KG1 (cell line): ENCODE measurements at regions not wholly inside any gene's neighbourhood (a gene's known extent, or its start where the extent isn't known, plus 50 kb on each side); places are given as distances from the start of the nearest gene placed in this dataset.

Experiments
- DNase-seq: peaks from one replicate; lab custom pipeline; 2025; lab: John Stamatoyannopoulos, UW

DNA sequence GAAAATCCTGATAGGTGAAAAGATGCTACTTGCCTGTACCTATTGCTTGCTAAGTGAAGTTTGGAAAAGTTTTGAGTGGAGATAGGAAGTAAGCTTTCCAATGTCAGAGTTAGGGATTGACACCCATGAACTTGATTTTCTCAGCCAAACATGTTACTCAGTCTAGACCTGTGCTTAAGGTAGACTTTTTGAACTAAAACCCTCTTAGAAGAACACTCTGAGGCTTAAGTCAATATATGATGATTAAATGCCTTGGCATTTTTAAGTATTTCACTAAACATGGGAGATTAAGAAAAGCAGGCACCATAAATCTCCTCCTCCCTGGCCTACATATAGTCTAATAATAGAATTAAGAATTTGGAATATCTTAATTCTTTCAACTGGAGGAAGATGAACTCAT, 785.6 kb upstream of the SOX9 start:
- DNase-seq = no peak

DNA sequence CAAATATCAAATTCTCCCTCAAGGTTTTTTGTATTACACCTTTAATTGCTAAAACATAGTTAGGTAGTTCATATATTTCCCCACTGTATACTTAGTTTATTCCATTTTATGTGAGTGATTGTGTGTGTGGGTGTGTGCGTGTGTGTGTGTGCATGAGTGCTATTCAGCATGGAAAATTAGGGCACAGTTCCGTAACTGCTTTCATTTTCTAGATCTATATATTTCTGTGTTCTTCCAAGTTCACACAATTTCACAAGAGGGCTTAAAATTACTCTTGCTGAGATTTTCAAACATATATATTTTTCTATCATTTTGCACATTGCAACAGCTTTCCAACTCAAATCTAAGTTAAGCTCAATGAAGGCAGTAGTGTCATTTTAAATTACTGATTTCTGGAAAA, 782.9 kb upstream of the SOX9 start:
- DNase-seq = no peak

DNA sequence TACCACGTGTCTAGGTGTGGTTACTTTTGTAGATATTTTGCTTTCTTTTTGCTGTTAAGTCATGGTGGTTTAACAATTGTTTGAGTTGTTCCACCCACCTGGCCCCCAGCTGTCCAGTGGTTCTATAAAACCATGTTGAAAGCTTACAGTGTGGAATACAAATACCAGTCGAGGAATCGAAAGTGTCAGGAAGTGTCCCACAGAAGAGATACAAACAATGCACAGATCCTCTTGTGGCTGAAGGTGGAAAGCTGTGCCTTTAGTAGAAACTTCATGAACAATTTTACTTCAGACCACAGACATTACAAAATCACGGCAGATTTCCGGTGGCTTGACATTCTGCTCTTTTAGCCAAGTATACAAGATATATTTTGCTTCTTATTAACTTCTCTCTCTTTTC, 782.4 kb upstream of the SOX9 start:
- no peak for DNase-seq

DNA sequence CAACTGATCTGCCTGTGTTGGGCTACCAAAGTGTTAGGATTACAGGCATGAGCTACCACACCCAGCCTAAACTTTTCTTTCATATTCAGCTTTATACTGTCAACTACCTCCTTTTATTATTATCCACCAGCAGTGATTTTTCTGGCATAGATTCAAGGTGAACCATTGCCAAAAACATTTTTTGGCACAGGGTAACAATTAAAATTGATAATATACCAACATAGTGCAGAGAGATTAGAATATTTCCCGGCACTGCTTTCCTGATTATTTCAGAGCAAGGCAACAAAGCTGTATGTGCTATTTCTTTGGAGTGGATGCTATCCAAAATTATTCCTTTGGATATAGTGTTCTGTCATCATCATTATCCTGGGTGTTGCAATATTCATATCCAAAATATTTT, 781.6 kb upstream of the SOX9 start:
- no peak for DNase-seq

DNA sequence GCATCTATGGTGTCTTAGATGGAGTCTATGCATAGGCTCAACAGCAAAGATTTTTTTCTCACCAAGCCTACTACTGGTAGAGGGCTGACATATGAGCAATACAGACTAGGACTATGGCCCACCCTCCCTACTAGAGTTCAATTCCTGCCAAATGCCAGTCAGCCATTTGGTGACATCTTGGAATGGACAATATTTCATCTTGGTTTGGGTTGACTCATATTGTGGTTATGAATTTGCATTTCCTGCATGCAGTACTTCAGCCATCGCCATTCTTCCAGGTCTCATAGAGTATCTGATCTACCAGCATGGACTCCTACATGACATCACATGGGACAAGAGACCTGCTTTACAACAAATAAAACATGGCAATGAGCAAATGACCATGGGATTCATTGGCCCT, 778.1 kb upstream of the SOX9 start:
- no peak for DNase-seq

DNA sequence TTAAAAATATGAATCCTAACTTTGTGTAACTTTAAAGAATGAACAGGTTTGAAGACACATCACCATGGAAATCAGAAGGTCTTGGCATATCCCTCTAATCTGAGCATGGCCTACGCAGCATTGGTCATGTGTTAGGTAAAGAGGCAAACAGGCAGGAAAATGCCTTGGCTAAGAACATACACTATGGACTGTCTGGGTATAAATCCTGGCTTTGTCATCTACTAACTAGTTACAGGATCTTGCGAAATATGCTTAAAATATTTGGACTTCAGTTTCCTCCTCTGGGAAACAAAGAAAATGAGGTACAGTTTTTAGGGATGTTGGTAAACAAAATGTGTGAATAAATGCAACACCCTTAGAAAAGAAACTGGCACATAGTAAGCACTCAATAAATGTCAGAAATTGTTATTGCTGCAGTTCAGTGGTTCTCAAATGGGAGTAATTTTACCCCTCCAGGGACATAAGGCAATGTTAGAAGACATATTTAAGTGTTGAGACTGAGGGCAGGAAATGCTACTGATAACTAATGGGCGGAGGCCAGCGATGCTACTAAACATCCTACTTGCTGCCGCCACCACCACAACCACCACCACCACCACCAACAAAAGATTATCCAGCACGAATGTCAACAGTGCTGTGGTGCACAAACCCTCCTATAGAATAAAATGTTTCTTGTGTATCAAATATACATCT, 770.8 kb upstream of the SOX9 start:
- no peak for DNase-seq

DNA sequence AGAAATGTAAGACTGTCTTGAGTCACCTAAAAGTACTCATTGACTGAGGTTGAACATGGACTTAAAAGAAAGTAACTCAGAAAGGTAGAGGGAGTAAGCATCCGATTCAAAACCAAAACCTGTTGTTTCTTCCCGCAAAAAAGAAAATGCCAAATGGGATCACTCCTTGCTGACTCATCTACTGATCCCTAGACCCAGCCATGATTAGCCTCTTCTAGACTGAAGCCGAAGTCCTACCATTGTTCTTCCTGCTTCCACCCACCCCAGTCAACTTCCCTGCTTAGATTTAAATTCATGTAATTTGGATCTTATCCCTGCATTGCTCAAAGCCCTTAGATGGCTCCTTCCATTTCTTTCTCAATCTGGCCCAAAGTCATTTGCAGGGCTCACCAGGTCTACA, 760.5 kb upstream of the SOX9 start:
- DNase-seq = no peak

DNA sequence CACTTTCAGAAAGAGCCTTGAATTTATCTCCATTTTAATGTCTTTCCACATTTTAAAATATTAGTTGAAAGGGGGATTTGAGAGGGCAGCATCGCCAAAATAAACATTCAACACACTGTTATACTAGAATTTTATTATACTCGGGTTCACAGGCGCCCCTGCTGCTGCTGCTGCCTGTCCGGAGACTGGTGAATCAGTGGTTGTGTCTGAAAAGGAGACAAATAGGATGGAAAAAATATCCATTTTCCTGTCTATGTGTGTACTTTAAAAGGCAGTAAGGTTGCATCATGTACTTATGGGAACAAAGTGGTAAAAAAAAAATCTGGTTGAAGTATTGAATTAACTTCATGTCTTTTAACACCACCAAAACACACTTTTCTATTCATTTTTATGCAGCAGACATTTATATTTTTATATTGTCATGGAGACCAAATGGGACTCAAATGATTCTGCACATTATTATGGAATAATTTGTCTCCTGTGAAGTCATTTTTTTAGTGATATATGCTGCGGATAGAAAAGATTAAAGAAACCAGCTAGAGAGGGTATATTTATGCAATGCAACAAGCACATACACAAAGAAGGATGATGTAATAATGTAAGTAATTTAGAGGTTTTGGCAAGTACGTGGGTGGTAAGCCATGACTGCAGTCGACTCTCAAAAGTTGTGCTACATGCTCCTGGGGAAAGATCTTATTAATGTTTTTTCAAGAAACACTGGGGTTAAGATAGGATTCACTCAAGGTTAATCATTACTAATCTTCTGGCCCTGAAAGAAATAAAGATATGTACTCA, 759.0 kb upstream of the SOX9 start:
- no peak for DNase-seq

DNA sequence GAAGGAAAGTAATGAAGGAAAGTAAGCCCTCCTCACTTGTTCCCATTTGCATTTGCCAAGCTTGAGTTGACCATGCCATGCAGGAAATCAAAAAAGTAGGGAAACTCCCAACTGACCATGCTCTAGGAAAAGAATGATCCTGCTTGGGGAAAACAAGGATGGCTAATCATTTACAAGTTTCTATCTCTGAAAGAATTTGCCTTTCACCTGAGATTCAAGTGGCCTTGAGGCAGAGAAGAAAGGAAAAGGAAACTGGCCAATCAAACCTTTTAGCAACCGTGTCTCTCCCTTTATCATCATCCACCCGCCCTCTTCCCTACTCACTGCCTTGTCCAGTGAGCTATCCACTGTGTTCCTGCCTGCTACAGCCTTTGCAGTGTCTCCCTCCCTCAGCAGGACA, 757.2 kb upstream of the SOX9 start:
- no peak for DNase-seq

DNA sequence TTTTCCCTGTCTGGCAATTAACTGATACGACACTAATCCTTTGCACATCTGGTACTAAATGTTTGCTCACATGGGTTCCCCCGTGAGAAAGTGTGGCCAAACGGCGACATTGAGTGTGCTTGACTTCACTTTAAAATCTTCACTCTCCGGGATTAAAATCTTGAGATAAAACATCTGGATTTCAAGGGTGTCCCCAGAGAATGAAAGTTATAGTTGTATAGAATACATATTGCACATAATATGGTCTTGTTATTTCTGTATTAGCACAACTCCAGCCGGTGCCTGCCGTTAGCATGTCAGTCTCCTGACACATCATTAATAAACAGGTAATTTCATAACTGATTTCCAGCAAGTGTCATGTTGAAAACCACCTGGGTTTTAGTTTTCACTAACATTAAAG, 749.0 kb upstream of the SOX9 start:
- DNase-seq = no peak

DNA sequence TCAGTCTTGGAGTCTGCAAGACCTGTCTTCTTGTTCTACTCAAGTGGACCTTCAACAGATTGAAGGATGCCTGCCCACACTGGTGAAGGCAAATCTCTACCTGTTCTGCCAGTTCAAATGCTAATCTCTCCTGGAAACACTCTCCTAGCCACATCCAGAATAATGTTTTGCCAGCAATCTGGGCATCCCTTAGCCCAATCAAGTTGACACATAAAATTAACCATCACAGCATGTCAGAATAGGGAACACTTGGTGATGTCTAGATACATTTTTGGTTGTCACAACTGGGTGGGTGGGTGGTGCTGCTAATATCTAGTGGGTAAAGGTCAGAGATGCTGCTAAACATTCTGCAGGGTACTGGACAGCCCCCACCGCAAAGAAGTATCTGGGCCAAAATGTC, 744.9 kb upstream of the SOX9 start:
- no peak for DNase-seq

DNA sequence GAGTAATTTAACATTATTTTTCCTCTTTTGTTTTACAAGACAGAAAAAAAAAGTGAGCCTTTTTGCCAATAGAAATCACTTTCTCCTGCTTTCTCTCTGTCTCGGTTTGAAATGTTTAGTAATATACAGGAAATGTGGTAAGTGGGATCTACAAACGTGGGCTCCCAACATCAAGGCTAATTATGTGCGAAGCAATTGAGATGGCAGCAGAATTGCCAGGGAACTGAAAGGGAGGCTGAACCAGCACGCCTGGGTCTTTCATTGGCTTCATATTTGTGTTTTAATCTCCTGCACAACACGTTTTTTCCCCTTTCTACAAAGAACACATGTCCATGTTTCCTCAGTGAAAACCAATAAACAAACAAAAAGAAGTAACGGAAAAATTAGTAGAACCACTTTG, 743.9 kb upstream of the SOX9 start:
- no peak for DNase-seq

DNA sequence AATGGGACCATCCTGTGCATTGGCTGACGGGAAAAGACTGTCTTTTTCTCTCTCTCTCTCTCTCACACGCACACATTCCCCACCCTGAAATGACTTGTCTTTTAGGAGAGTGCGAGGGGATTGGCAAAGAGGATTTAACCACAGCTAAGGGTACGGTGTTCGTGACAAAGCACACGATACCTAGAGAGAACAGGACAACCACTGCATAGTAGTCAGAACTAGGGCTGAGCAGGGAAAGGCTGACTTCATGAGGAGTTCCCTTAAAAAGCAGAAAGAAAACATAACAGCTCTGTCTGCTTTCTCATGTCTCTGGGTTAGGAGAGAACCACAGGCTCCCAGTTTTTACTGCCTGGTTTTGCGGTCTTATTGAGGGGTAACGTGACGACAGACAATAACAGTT, 742.8 kb upstream of the SOX9 start:
- no peak for DNase-seq

DNA sequence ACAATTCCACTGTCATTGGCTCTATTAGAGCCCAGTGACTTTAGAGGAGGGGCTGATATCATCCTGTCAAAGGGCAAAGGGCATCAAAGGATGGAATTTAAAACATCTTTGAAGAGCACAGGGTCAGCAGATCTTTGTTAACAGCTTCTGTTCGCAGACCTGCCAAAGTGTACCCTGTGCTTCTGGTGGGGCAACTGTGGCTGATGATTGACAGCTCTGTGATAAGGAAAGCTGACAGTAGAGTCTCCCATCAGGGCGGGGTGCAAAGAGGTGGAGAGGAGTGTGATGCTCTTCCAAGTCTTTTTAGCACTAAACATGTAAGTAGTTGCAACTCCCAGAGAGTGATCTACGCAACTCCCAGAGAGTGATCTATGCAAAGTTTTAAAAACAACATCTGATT, 742.1 kb upstream of the SOX9 start:
- DNase-seq = no peak

DNA sequence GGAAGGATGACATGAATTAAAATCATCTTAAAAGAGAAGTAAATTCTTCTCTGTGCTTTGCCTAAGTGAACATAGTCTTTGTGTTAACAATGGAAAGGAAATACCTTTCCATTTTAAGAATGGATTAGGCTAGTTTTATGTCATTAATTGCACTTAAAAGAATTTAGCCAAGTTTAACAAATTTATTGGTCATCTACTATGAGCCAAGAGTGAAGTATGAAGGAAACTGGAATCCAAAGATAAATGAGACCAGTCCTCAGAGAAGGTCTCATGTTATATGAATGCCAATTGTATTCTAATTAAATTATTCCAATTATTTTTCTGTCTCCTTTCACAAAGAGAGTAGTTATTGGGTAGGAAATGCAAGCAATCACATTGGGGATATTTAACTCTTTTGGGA, 741.3 kb upstream of the SOX9 start:
- DNase-seq = no peak

DNA sequence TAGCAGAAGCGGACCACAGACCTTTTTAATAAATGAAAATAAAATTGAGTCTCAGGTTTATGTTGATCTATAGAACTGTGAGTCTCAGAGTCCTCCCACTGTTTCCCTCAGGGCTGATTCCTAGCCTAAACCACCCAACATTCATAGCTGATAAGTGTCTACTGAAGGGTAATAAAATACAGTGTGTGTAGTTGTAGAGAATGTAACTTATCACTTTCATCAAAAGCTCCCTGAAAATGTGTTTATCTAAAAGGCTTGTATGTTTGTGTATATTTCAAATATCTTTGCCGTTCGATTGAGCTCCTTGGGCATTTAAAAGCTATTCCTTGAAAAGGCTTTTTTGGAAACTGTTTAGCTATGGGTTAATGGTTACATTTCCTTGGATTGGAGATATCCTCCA, 740.3 kb upstream of the SOX9 start:
- DNase-seq = no peak

DNA sequence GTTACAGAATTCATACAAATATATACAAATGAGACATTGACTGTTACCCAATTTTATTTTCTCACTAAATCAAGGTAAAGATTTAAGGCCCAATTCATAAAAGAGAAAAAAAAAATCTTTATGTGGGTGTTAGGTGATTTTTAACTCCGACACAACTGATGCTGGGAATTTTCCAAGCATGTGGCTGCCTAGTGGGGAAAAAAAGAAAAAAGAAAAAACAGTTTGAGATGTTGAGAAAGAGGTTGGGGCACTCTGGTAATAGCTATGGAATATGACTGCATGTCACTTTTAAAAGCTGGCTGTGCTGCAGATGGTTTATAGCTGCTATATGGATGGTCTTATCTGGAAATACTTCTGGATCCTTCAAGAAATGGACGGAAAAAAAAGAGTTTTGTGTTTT, 739.9 kb upstream of the SOX9 start:
- no peak for DNase-seq

DNA sequence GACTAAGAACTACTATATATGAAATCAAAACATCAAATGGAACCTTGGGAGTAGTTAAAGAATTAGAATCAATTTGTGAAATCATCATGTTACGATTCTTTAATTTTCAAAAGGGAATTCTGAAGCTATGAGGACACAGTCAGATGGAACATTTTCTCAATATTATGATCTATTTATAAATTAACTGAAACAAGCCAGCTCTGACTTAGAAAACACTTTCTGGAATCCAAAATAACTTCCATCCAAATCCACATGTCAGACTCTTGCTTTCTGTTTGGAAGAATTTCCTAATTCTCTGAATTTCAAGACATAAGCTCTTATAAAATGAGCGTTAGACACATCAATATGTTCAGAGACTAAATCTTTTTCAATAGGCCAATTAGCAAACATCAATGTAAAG, 737.7 kb upstream of the SOX9 start:
- no peak for DNase-seq

DNA sequence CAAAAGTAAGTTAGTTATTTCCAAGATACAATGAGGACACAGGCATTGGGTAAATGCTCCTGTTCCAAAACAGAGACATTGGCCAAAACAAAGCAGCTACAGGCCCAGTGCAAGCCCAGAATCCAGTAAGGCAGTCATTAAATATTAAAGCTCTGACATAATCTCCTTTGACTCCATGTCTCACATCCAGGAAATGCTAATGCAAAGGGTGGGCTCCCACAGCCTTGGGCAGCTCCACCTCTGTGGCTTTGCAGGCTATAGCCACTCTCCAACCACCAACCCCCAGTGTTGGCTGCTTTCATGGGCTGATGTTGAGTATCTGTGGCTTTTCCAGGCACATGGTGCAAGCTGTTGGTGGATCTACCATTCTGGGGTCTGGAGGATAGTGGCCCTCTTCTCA, 733.4 kb upstream of the SOX9 start:
- no peak for DNase-seq

DNA sequence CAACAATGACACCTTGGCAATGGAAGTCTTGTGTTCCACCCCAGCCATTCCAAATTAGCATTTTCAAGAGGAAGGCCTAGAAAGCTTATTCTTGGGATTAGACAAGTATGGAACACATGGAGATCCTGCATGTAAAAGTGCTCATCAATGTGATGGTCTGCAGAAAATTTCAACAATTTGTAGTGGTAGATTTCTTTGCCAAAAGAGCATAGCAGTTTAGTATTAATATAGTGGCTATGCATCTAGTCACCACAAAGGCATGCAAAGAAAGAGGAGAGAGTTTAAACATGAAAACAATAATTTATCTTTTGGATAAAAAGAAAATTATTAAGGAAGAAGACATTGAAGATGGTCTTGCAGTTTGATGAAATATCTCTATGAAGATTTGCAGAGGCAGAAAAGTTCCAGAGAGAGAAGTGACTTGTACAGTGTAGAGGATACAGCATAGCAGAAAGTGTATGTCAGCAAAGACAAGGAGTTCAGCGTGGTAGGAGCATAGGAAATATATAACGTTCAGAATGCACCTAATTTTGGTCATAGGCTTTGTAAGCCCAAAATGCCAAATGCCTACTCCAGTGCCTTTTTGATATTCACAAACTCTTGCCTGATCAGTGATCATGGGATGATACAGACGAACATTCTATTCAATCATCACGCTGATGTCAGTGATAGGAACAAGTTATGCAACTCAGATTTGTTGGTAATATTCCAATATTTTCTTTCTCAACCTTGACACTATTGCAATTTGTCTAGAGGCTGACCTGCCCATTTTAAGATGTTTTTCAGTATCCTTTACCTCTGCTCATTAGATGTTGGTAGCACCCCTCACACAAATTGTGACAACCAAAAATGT, 727.9 kb upstream of the SOX9 start:
- DNase-seq = no peak

DNA sequence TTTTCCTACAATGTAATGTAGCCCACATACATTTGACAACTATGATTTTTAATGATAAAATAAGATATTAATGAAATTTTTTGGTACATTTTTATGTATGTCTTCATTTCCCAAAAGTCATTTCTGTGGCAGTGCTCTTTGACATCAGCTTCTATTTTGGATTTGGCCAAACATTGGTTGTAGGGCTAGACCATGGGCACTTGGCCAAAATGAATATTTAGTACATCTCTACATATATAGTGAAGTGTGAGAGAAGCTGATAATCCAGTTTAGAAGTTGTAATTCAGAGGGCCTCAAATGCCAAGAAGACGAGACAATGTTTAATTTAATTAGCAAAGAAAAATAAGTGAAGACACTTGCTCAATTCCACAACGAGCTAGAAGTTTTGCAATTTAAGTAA, 724.9 kb upstream of the SOX9 start:
- no peak for DNase-seq

DNA sequence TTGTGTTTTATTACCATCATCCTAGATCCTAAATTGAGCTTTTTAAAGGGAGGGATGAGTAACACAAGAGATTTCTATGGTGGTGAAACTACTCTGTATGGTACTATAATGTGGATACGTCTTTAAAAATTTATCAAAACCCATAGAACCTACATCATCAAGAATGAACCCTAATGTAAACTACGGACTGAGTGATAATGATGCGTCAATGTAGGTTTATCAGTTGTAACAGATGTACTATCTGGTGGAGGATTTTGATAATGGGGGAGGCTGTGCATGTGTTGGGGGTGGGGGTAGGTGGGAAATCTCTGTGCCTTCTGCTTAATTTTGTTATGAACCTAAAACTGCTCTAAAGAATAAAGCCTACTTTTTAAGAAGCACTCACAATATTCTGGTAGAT, 724.1 kb upstream of the SOX9 start:
- DNase-seq = no peak

DNA sequence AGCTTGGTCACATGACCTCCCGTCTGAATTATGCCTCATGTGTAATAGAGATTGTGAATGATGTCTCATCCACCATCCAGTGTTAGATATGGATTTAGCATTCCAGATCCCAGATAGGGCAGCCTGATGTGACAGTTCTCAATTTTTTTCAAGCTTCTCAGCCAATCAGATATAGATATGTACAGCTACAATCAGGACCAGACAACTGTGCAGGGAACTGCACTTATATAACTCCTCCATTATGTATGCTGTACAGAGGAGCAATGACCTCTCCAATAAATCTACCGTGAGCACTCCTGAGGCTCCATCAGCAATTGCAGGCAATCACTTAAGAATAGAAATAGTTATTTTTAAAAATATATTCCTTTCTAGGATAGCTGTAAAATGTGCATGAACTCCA, 722.8 kb upstream of the SOX9 start:
- no peak for DNase-seq
